Activated CD4-positive, CD25-positive, alpha-beta regulatory T cell treated with anti-CD3 and anti-CD28 coated beads, Interleukin-2, amount 50 U/mL, for 24 hours (primary cell): ENCODE measurements at regions not wholly inside any gene's neighbourhood (a gene's known extent, or its start where the extent isn't known, plus 50 kb on each side); places are given as distances from the start of the nearest gene placed in this dataset.
"Not testable (repeated sequence)": the region's sequence is repeated elsewhere in the genome, so short reads cannot be mapped to it uniquely, and the experiment has no call there.

Experiments used
- ATAC-seq, 2 donors: fragments of 150-1000 bp; cut with Tn5 transposase; one replicate each; pipeline ENCODE4 v1.10.0; 2021; ENCODE audit warnings: mild to moderate bottlenecking in 1 of 2, moderate library complexity in 1 of 2

DNA sequence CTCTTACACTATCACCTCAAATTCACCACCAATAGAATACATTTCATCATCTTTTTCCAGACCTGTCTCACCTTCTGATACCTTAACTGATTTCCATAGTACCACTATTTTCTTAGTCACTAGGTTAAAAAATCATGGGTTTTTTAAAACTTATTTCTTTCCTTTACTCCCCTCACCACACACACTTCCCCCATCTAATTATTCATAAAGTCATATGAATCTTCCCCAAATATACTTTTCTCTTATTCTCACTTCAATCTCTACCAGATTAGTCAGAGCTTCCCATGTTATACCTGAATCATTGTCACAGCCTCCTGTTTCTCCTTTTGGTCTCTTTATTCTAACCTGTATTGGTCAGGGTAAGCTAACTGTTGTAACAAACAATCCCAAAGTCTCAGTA is 696.3 kb downstream of the BCL11A start:
- ATAC-seq: no peak

DNA sequence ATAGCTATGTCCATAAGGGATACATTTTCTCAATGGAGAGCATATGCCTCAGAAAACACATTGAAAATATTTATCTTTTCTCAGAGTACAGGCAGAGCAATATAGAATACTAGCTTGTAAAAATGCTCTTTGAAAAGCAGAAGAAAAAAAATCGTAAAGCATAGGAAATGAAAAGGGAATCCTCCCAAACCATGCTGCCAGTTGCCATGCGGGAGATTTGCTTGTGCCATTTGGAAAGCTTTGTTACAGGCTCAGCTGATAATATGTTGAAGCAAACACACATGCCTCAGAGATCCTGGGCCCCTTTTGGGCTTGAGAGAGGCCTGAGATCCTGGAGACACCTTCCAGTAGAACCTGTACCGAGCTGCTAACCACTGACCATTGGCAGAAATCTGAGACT is 697.1 kb downstream of the BCL11A start:
- no peak for ATAC-seq

DNA sequence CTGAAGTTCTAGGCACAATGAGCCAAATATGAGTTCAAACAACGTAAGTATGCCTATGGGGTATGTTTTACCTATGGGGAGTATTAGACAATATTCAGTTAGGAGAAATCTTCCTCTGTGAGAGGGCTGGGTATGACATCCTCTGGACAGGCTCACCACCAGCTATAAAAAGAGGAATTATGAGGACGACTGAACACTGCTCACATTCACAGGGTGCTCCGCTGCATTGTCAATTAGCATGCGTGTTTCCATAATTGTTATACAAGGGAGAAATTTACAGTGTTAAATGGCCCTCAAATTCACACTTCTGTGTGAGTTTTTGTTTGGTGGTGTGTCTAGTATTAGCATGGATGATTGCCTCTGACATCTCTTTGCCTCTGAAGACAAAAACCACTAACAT is 700.4 kb downstream of the BCL11A start:
- ATAC-seq: no peak

DNA sequence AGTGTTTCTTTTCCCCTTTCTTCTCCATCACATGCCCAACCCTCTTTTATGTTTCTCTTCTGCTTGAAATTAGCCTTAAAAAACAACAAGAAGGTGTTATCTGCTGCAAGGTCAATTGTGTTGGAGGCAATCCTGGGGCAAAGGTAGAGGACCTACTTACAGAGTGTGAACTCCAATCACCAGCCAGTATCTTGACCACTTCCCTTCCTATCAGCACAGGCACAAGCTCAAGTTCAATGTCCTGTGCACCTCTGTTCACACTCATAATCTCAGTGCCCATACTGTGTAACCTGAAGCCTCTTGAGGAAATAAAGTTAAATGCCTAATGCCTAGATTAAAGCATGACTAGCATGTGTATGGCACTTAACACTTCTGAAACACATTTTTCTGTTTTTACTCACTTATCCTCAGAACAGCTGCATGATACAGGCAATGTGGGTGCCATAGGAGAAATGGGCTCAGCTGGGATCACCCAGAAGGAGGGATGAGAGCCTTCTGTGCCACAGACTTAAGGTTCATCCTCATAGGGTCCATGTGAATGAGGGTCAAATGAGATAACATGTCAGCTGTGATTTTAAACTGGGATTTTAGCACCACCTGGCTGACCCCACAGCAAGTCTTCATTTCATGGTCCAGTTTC is 701.5 kb downstream of the BCL11A start:
- no peak for ATAC-seq

DNA sequence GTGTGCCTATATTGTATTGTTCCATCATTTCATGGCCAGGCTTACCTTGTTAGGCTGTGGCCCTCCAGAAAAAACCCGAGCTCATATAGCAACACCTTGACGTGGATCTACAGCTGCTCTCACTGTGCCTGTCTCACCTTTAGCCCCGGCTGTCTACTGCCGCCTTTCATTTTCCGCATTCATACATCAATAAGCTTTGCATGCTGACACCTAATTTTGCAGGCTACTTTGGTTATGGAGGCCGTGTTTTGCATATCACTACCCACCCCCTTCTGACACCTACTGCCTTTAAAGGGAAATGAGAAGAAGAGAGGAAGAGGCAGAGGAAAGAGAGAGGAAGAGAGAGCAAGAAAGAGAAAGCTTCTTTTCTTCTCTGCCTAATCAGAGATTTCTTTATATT is 702.9 kb downstream of the BCL11A start:
- no peak for ATAC-seq

DNA sequence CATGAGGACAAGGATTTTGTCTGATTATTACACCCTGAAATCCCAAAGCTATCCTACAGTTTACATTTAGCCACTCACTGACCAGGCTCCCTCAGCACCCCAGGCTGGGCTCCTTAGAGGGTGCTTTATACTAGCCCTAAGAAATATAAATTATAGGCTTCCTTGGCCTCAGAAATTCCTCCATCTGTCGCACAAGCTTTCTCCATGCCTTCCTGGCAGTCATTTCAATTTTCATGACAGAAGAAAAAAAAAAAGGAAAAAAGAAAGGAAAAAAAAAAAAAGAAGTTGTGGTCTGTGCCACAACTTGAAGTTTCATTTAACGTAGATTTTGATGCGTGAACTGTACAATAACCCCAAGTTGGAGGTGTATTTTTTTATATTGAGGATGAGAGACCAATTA is 719.5 kb downstream of the BCL11A start:
- no peak for ATAC-seq

DNA sequence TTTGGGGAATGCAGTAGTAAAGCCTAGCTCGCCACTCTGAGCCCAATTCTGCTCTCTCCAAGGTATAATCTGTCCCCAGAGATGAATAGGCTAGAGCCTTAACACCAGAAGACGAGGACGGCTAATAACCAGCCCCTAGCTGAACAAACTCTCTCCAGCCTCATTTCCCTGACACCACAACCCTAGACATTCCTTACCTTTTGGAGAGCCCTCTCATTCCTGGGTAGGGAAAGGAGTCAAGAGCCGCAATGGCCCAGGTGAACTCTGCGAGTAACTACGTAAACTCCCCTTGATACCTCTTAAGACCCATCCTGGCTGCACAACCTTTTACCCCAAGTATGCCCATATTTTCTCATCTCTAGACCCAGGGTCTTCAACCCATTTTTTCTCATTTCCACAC is 722.9 kb downstream of the BCL11A start:
- no peak for ATAC-seq

DNA sequence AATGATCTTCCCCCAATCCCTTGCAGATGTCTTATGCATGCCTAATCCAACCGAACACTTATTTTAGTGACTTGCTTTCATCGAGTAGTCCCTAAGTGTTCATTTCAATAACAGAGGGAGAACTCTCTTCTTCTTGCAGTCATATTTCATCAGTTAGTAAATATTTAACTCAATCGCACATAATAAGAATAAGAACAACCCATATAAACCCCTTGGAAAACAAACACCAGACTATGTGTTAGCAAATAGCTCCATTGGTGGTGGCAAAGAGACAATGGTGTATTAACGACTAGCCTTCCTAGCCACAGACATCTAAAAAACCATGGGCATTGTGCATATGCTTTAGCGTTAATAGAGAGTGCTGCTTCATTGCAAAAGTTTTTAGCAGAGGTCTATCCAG is 725.8 kb downstream of the BCL11A start:
- ATAC-seq: no peak

DNA sequence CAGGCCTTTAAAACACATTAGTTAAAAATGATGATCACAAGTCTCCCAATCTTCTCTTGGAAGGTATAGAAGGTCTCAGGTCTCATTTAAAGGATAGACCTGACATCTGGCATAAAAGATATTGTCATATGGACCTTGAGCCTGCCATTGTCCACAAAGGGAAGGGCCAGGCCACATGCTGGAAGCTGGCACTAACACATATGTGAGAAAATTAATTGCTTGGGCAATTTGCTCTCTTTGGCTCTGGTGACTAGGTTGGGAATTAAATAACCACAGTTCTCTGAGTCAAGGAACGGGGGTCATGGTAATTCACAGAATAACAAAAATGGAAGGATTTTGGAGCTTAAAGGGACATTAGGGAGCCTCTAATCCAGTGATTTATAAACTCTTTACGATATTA is 727.3 kb downstream of the BCL11A start:
- no peak for ATAC-seq

DNA sequence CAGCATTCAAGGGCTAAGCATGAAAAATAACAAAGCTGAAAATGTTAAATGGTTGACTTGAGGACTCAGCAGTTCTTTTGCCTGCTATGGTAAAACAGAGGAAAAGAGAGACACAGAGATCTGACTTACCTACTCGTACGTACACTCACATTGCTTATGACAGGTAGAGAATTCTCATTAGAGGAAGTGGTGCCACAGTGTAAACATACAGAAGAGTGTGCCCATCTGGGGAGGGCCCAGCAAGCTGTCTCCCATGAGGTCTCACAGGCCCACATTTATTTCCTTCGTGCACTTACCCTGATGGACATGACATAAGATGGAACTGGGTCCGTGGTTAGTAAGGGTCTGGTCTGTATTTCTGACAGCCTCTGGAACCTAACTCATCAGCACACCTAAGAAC is 729.1 kb downstream of the BCL11A start:
- ATAC-seq: no peak

DNA sequence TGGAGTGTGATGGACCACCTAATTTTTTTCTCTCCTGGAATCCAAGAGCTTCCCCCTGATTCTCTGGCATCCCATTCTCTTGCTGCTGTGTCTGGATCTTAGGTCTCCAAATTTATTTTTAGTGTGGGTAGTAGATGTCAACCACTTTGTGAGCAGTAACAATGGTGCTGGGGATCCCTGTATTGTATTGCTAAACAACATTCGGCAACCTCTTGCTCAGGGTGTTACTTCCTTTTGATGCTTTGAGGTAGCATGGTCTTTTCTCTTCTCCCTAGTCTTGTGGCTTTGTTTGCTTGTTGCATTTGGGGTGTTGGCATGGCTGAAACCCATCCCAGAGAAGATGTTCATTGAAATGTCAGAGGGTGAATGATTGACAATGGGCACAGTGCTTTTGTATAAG is 737.4 kb downstream of the BCL11A start:
- no peak for ATAC-seq

DNA sequence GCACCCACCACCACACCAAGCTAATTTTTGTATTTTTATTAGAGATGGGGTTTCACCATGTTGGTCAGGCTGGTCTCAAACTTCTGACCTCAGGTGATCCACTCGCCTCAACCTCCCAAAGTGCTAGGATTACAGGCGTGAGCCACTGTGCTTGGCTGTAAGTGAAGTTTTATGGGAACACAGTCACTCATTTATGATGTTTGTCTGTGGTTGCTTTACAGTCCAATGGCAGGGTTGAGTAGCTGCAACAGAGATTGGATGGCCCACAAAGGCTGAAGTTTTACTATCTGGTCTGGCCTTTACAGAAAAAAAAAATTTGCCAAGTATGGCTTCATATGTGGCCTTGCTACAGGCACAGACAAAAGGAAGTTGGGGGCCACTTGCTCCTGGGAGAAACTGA is 743.2 kb downstream of the BCL11A start:
- not testable (repeated sequence) for ATAC-seq

DNA sequence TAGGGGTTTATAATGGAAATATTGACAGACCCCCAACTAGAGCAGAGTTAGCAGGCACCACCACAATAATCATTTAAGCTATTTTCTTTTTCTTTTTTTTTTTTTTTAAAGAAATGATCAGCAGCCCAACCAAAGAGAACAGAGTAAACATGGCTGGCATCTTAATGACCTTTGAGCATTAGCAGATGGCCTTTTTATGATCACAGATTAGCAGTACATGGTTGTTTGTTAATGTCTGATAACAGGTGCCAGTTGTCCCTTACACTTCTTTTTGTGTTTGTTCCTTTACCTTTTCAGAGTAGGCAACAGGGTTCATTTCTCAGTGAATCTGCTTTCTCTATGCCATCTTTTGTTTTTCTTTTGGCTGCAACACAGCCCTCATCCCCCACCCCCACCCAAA is 747.0 kb downstream of the BCL11A start:
- no peak for ATAC-seq

DNA sequence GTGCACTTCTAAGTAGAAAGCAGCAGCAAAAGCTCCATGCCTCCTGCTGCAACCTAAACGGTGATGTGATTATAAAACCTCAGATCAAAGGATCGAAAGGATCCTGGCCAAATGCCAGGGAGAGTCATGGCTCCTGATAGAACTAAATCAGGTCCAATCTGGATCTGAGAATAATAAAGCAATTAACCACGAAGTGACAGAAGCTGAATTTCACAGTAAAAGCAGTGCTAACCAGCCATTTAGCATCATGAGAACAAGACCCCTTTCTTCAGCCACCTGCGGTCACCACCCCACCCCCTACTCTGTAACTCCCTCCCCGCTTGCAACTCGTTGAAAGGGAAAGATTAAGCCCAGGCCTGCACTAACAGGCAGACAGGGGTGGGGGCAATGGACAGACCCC is 748.7 kb downstream of the BCL11A start:
- ATAC-seq: no peak

DNA sequence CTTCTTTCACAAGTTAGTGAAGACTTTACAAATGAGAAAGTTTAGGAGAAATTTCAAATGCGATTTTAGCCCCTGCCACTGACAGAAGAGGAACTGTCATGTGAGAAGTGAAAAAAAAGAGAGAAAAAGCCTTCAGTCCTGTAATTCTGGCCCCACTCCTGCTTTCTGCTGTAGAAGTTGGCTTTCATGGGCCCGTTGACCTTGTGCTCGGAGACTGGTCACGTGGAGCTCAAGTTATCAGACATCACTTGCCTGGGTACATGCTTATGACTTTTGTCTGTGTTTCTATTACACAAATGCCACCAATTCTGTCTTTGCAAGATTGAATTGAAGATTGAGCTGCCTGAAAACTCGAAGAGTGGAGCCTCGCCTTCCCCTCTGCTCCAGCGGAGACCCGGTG is 749.9 kb downstream of the BCL11A start:
- no peak for ATAC-seq

DNA sequence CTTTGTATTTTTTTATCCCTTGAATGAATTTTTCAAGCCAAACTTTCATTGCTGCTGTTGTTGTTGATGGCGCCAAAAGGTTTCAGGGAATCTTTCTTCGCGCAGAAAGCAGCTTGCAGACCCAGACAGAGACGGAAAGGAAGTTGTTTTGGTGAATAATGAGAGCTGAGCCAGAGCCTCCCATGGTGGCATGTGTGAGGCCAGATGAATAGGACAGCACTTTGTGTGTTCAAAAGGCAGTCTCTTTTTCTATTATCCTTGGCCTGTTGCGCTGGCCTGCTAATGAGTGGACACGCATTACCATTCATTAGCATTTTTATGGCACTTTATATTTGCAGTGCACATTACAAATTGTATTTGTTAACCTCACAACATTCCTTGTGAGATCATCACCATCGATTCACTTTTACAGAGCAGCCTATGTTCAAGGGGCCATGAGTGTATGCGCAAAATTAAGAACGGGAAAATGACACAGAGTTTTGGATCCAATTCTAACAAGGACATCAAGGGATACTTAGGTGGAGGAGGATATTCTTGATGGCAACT is 754.7 kb downstream of the BCL11A start:
- ATAC-seq: no peak

DNA sequence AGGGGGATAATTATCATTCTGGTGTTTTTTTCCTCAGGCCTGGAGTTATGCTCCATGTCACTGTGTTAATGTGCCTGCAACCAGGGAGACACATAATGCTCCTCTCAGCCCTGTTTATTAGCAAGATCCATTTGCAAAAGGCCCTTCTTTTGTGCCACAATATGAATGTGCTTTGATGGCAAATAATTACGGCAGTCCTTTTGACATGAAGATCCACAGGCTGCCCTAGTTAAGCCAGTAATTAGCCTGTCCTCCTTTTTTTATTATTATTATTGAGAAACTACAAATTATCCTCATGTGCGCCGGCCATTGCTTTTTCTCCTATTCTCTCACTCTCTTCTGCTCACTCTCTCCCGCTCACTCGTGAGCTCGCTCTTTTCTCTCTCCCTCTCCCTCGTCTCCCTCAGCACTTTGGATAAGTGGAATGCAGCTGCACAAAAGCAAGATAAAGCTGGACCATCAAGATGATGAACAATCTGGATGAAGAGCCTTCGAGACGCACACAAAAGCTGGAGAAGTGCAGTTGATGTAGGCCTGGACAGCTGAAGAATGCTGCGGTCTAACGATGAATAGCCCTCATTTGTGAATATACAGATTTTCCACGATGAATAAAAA is 762.3 kb downstream of the BCL11A start:
- ATAC-seq: no peak

DNA sequence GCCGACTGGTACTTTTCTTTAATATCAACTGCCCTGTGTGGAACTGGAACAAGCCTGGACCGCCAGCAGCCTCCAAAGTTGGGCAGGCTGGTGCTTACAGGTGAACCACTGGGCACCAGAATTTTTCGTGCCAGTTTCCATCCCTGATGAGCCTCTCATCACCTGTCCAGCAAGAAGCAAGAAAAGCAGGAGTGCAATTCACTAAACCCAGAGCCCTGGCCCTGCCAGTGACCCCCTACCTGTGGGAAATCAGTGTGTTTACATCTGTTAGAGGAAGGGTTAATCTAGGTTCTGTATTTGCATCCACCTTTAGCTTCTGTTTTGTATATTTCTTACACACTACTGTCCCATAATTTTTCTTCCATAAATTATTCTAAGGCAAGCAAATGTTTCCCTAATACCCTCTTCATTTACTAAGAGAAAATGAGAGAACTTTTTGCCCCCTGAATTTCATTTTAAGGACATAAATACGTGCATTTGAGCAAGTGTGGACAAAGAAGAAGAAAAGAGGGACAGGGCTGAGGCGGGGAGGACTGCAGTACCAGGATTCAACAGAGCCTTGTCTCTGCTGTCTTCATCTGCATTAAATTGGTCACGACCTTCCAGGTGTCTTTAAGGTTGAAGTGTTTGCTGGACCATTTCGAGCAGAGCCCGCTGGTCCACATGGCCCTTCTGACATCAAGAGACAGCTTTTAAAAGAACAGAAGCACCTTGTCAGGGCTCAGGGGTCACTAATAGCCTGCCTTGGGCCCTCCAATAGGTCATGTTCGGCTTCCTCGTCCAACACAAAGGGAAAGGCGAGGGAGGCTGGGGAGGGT is 763.1 kb downstream of the BCL11A start:
- no peak for ATAC-seq

DNA sequence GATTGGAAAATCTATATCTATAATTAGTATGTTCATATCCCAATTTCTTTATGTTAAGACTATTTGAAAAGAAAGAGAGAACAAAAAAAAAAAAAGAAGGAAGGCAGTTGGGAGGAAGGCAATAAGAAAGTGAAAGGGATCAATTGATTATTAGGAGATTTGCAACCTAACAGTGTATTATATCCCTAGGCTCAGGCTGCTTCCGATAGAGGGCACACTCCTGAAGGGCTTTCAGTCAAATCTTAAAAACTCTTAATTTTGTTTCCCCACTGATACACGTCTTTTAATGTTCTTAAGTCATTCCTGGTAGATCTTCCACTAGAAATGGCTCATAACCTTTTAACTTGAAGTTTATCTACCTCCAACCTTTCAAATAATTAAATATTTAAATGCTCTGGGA is 763.9 kb downstream of the BCL11A start:
- no peak for ATAC-seq

DNA sequence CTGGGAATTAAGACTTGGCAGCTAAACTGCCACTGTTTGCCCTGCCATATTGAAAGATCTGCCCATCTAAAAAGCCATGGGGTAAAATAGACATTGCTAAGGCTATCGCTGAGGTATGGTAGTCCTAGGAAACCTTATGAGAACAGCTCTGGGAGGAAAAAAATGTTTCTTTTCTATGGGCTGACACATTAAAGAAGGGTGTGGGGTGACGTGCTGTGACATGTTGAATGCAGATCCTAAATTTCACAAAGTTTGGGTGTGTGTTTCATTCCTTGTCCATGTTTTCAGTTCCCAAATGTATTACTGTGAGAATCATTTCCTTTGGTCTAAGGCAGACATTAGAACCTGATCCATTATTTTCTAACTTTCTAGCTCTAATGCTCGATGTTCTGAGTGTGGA is 766.4 kb downstream of the BCL11A start:
- no peak for ATAC-seq

DNA sequence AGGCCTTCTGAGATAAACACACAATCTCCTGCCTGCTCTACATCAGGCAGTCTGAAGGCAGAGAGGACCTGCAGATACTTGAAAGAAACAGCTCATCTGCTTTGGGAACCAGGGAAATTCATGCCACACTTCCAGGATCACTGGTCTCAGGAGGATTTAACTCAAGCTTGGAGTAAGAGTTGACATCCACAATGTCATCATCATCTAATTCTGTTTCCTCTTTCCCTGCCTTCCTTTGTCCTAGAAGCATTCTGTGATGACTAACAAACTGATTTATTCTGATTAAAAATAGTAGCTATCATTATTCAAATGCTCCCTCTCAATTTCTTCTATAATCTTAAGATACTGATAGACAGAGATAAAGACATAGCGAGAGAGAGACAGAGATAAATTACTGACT is 766.8 kb downstream of the BCL11A start:
- ATAC-seq: no peak

DNA sequence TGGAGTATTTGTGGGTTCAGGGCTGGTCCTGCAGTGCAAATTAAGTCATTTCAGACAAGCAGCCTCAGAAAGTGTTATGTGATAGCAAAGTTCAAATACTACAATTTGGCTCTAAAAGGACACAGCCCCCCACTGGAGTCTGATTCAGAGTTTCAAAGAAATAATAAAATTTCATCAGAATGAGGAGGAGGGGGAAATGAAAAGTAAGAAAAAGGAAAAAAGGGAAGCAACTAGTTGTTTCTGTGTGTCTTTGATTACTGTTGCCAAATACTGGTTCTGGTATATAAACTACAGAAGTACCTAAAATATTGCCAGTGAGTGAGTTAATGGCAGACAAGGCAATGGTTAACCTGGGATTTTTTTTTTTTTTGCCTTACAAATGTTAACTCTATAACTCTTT is 773.9 kb downstream of the BCL11A start:
- no peak for ATAC-seq

DNA sequence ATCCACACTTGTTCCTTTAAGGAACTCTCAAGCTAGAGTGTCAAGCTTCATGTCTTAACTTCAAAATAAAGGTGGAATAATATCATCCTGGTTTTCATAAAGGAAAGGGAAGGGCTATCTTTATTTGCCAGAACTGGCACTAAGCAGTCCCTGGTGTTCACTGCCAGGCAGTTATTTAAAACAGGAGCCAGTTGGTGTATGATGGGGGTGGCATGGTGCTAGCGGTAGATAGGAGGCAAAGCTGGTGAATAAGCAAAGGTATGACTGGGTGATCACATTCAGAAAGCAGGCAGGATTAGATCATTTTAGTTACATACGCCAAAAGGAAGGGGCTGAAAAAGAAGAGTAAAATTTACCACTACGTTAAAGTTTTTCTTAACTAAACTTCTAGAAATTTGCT is 776.3 kb downstream of the BCL11A start:
- ATAC-seq: no peak

DNA sequence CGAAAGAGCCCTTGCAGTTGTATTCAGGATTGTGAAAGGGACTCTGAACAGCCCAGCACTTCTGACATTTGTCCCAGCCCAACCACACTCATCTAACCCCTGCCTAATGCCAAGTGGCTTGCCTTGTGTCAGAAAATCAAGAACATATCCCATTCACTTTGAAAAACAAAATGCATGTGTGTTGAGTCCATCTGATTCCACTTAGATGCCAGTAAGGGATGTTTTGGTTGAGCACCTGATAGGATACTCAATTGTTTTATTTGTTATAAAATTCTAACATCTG is 776.8 kb downstream of the BCL11A start:
- no peak for ATAC-seq
